ENCODE measurements at regions not wholly inside any gene's neighbourhood (a gene's known extent, or its start where the extent isn't known, plus 50 kb on each side); places are given as distances from the start of the nearest gene placed in this dataset.
"Not testable (repeated sequence)": the region's sequence is repeated elsewhere in the genome, so short reads cannot be mapped to it uniquely, and the experiment has no call there.

GRCh38 chr4:28015996-28016395, 1155.4 kb downstream of the STIM2 start:
- Histone ChIP-seq H2AFZ (ENCODE audit: low read length) (no peak overlapping the region), H3K9me3 (ENCODE audit: control insufficient read depth, insufficient read depth, low read depth, low read length) (no peaks in the 10 kb centered on the region), H3K4me3 (replicated peaks in 1 of 4; ENCODE audit: control extremely low read depth in 1 of 4, insufficient read depth in 1 of 4, low read depth in 3 of 4, low read length in 4 of 4) (no peak overlapping the region), H4K20me1 (ENCODE audit: control insufficient read depth, extremely low read depth, insufficient read depth, low read length) (no peaks in the 10 kb centered on the region), H3K27me3 (ENCODE audit: control insufficient read depth, insufficient read depth, low read length) (no peaks in the 10 kb centered on the region), H3K4me1 (ENCODE audit: control insufficient read depth, extremely low read depth, insufficient read depth, low read length) (no peaks in the 10 kb centered on the region), H3K9ac (ENCODE audit: insufficient read depth, low read length) (no peak overlapping the region), H3K36me3 (ENCODE audit: control insufficient read depth, insufficient read depth, low read length) (no peaks in the 10 kb centered on the region), H3K4me2 (ENCODE audit: extremely low read depth, insufficient read depth, low read length) (no peak overlapping the region), H3K79me2 (ENCODE audit: control insufficient read depth, insufficient read depth, low read length) (no peaks in the 10 kb centered on the region), H3K27ac (ENCODE audit: insufficient read depth, low read length) (no peak overlapping the region)
- TF ChIP-seq CTCF (conservative IDR thresholded peaks at IDR 0.05 in 1 of 2, IDR thresholded peaks at IDR 0.05 in 1 of 2; ENCODE audit: low read depth in 1 of 2, low read length in 2 of 2), result no peak
- TF ChIP-seq EZH2 (IDR thresholded peaks at IDR 0.05; ENCODE audit: low read length, missing control alignments), result no peak
- DNase-seq (ENCODE audit: low read depth in 2 of 2), result no peak

- not testable (repeated sequence) for H3K36me3 ChIP-seq (ENCODE audit: control insufficient read depth, insufficient read depth, low read length); H3K4me2 ChIP-seq (ENCODE audit: extremely low read depth, insufficient read depth, low read length); H3K9me3 ChIP-seq (ENCODE audit: control insufficient read depth, insufficient read depth, low read depth, low read length); H3K27me3 ChIP-seq (ENCODE audit: control insufficient read depth, insufficient read depth, low read length); H2AFZ ChIP-seq (ENCODE audit: low read length); H3K4me1 ChIP-seq (ENCODE audit: control insufficient read depth, extremely low read depth, insufficient read depth, low read length); H4K20me1 ChIP-seq (ENCODE audit: control insufficient read depth, extremely low read depth, insufficient read depth, low read length); H3K9ac ChIP-seq (ENCODE audit: insufficient read depth, low read length); H3K4me3 ChIP-seq (replicated peaks in 1 of 4; ENCODE audit: control extremely low read depth in 1 of 4, insufficient read depth in 1 of 4, low read depth in 3 of 4, low read length in 4 of 4); H3K79me2 ChIP-seq (ENCODE audit: control insufficient read depth, insufficient read depth, low read length); H3K27ac ChIP-seq (ENCODE audit: insufficient read depth, low read length)
- DNase-seq (ENCODE audit: low read depth in 2 of 2), result peak in 1 of 2 donors; percentile 60
Measured at GRCh38 chr4:28038253-28038652, 1177.6 kb downstream of the STIM2 start.

GRCh38 chr4:28062562-28062961, 1201.9 kb downstream of the STIM2 start:
- Histone ChIP-seq H3K9ac (ENCODE audit: insufficient read depth, low read length) (no peak overlapping the region), H3K36me3 (ENCODE audit: control insufficient read depth, insufficient read depth, low read length) (no peaks in the 10 kb centered on the region), H2AFZ (ENCODE audit: low read length) (no peak overlapping the region), H3K4me3 (replicated peaks in 1 of 4; ENCODE audit: control extremely low read depth in 1 of 4, insufficient read depth in 1 of 4, low read depth in 3 of 4, low read length in 4 of 4) (no peak overlapping the region), H4K20me1 (ENCODE audit: control insufficient read depth, extremely low read depth, insufficient read depth, low read length) (no peaks in the 10 kb centered on the region), H3K27me3 (ENCODE audit: control insufficient read depth, insufficient read depth, low read length) (no peaks in the 10 kb centered on the region), H3K4me2 (ENCODE audit: extremely low read depth, insufficient read depth, low read length) (no peak overlapping the region), H3K9me3 (ENCODE audit: control insufficient read depth, insufficient read depth, low read depth, low read length) (no peaks in the 10 kb centered on the region), H3K4me1 (ENCODE audit: control insufficient read depth, extremely low read depth, insufficient read depth, low read length) (no peaks in the 10 kb centered on the region), H3K27ac (ENCODE audit: insufficient read depth, low read length) (no peak overlapping the region), H3K79me2 (ENCODE audit: control insufficient read depth, insufficient read depth, low read length) (no peaks in the 10 kb centered on the region)
- TF ChIP-seq EZH2 (IDR thresholded peaks at IDR 0.05; ENCODE audit: low read length, missing control alignments) (no peak), CTCF (conservative IDR thresholded peaks at IDR 0.05 in 1 of 2, IDR thresholded peaks at IDR 0.05 in 1 of 2; ENCODE audit: low read depth in 1 of 2, low read length in 2 of 2) (no peak)
- DNase-seq (ENCODE audit: low read depth in 2 of 2), result no peak

All from fibroblast of lung (primary cell).